OCI-LY7 (cell line): ENCODE measurements at regions not wholly inside any gene's neighbourhood (a gene's known extent, or its start where the extent isn't known, plus 50 kb on each side); places are given as distances from the start of the nearest gene placed in this dataset.

ENCODE experiments used
- BruUV-seq: library from RNA; stranded (reverse); fragments of 400-500 nt; replicated peaks from 2 replicates; lab custom pipeline; 2021; lab: Mats Ljungman, UMichigan
- CTCF ChIA-PET: fragments of 300-600 bp; sonication (Branson Sonifier 250); formaldehyde crosslinking; loops from one replicate; lab custom pipeline; 2022; ENCODE audit warnings: antibody characterized with exemption; ENCODE audit not compliant: unreplicated experiment; lab: Charles Lee
- POLR2A ChIA-PET: fragments of 300-600 bp; sonication (Branson Sonifier 250); formaldehyde crosslinking; loops from one replicate; lab custom pipeline; 2022; ENCODE audit warnings: antibody characterized with exemption; lab: Charles Lee
- DNase-seq: peaks from one replicate; pipeline ENCODE4 v3.0.0-alpha.2; 2015; ENCODE audit warnings: low spot score
- H2AFZ ChIP-seq: fragments of 200-600 bp; sonication (generic), shearing (Covaris generic); 2 replicates; pipeline ENCODE4 v1.6.1; 2014; ENCODE audit warnings: mild to moderate bottlenecking, antibody characterized with exemption, low read length, moderate library complexity
- H3K27ac ChIP-seq: fragments of 200-600 bp; sonication (generic); 2 replicates; pipeline ENCODE4 v1.5.1; 2014; ENCODE audit warnings: mixed run types, low read depth, mild to moderate bottlenecking, moderate library complexity, low read length, inconsistent platforms; ENCODE audit not compliant: poor library complexity, severe bottlenecking
- H3K36me3 ChIP-seq: fragments of 200-600 bp; sonication (generic); 2 replicates; pipeline ENCODE4 v1.6.1; 2014; ENCODE audit warnings: mild to moderate bottlenecking, antibody characterized with exemption, low read length, moderate library complexity, mixed read lengths; ENCODE audit not compliant: insufficient read depth
- H3K4me1 ChIP-seq: fragments of 200-600 bp; sonication (generic); 2 replicates; pipeline ENCODE4 v1.5.1; 2014; ENCODE audit warnings: mild to moderate bottlenecking, low read length; ENCODE audit not compliant: insufficient read depth, poor library complexity, severe bottlenecking
- H3K4me2 ChIP-seq: fragments of 200-600 bp; sonication (generic); 2 replicates; pipeline ENCODE4 v1.6.1; 2014; ENCODE audit warnings: mild to moderate bottlenecking, low read length
- H3K4me3 ChIP-seq: fragments of 200-600 bp; sonication (generic); 2 replicates; pipeline ENCODE4 v1.5.1; 2014; ENCODE audit warnings: mild to moderate bottlenecking, low read depth, low read length; ENCODE audit not compliant: poor library complexity, severe bottlenecking
- H3K79me2 ChIP-seq: fragments of 200-600 bp; sonication (generic); 2 replicates; pipeline ENCODE4 v1.6.1; 2016; ENCODE audit warnings: low read depth, mild to moderate bottlenecking, low read length, moderate library complexity, mixed read lengths; ENCODE audit not compliant: insufficient read depth
- H3K9me2 ChIP-seq: fragments of 200-600 bp; sonication (generic); 2 replicates; pipeline ENCODE4 v1.6.1; 2016; ENCODE audit warnings: mild to moderate bottlenecking, low read length, mixed read lengths; ENCODE audit not compliant: insufficient read depth
- H3K9me3 ChIP-seq: fragments of 200-600 bp; sonication (generic); 2 replicates; pipeline ENCODE4 v1.6.1; 2014; ENCODE audit warnings: mild to moderate bottlenecking, mixed run types, low read length, mixed read lengths
- H4K20me1 ChIP-seq: fragments of 200-600 bp; sonication (generic); 2 replicates; pipeline ENCODE4 v1.6.1; 2014; ENCODE audit warnings: mild to moderate bottlenecking, antibody characterized with exemption, low read length, moderate library complexity, mixed read lengths; ENCODE audit not compliant: insufficient read depth
- EZH2phosphoT487 ChIP-seq: fragments of 200-600 bp; sonication (generic); IDR thresholded peaks from 2 replicates; pipeline ENCODE4 v1.6.1; 2018; ENCODE audit warnings: low read depth, borderline replicate concordance, mild to moderate bottlenecking, mixed run types, antibody characterized with exemption, low read length, moderate library complexity, mixed read lengths
- intact Hi-C: fragments of 100-400 bp; cut with micrococcal nuclease; formaldehyde crosslinking; loops from one replicate; pipeline ENCODE4 v1.10.0; 2022; ENCODE audit not compliant: unreplicated experiment
- TF ChIP-seq, protein P1 (sequence below): fragments of 200-600 bp; sonication (generic); conservative IDR thresholded peaks from 2 replicates; pipeline ENCODE4 v1.5.1; 2014; ENCODE audit warnings: mild to moderate bottlenecking, antibody characterized with exemption, low read length, moderate library complexity, mixed read lengths

DNA sequence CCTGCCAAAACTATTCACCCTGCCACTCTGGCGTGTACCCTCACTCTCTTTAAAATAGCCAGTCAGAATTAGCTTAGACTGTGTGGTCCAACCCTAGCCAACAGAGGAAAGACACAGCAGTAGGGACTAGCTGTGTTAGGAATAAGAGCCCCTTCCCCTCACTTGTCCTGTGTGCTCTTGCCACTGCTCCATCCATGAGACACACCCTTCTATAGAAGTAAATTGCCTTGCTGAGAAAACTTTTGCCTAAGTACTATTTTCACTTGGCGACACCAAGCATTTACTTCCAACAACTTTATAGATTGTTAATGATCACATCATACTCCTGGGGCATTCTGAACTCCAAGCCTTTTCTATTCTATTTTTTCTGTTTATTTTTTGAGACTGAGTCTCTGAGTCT lies 170.2 kb upstream of the TRIM24 start:
- H4K20me1 ChIP-seq: no peaks in the 10 kb centered on the region
- intact Hi-C loops: no loop called here
- no peak overlapping the region for H3K4me3 ChIP-seq
- H3K79me2 ChIP-seq: no peaks in the 10 kb centered on the region
- H3K9me2 ChIP-seq: no peaks in the 10 kb centered on the region
- no TSS peak for BruUV-seq
- no peak overlapping the region for H3K27ac ChIP-seq
- no peaks in the 10 kb centered on the region for H3K4me1 ChIP-seq
- ChIA-PET POLR2A (no interaction called here), CTCF (no interaction called here)
- DNase-seq: no peak
- TF ChIP-seq, protein P1, sequence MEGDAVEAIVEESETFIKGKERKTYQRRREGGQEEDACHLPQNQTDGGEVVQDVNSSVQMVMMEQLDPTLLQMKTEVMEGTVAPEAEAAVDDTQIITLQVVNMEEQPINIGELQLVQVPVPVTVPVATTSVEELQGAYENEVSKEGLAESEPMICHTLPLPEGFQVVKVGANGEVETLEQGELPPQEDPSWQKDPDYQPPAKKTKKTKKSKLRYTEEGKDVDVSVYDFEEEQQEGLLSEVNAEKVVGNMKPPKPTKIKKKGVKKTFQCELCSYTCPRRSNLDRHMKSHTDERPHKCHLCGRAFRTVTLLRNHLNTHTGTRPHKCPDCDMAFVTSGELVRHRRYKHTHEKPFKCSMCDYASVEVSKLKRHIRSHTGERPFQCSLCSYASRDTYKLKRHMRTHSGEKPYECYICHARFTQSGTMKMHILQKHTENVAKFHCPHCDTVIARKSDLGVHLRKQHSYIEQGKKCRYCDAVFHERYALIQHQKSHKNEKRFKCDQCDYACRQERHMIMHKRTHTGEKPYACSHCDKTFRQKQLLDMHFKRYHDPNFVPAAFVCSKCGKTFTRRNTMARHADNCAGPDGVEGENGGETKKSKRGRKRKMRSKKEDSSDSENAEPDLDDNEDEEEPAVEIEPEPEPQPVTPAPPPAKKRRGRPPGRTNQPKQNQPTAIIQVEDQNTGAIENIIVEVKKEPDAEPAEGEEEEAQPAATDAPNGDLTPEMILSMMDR: no peak
- no peak for TF ChIP-seq EZH2phosphoT487
- H3K9me3 ChIP-seq: no peaks in the 10 kb centered on the region
- no peak overlapping the region for H2AFZ ChIP-seq
- no peak overlapping the region for H3K4me2 ChIP-seq
- H3K36me3 ChIP-seq: no peaks in the 10 kb centered on the region

- TF ChIP-seq, protein P1: no peak
- TF ChIP-seq EZH2phosphoT487: no peak
- Histone ChIP-seq H4K20me1 (no peaks in the 10 kb centered on the region), H3K4me1 (no peaks in the 10 kb centered on the region), H2AFZ (no peak overlapping the region), H3K4me2 (no peak overlapping the region), H3K36me3 (no peaks in the 10 kb centered on the region), H3K79me2 (no peaks in the 10 kb centered on the region), H3K9me2 (no peaks in the 10 kb centered on the region), H3K4me3 (no peak overlapping the region), H3K9me3 (no peaks in the 10 kb centered on the region), H3K27ac (no peak overlapping the region)
- no peak for DNase-seq
- CTCF ChIA-PET: no interaction called here
- BruUV-seq: no TSS peak
- intact Hi-C loops: no loop called here
- POLR2A ChIA-PET: interaction anchor here (0.6 to 1.7 kb wide), 3 partner anchors 14 to 549 kb away, joined by 3 to 6 read pairs (median 4); no protein-coding TSS in a partner anchor
These were observed 167.1 kb upstream of the TRIM24 start for GRCh38 chr7:138292951-138293350.

GRCh38 chr7:138295049-138295637 lies 164.9 kb upstream of the TRIM24 start:
- CTCF ChIA-PET: no interaction called here
- no peaks in the 10 kb centered on the region for H3K9me3 ChIP-seq
- H3K9me2 ChIP-seq: no peaks in the 10 kb centered on the region
- BruUV-seq: no TSS peak
- no peak for TF ChIP-seq EZH2phosphoT487
- TF ChIP-seq, protein P1: no peak
- no peaks in the 10 kb centered on the region for H3K4me1 ChIP-seq
- DNase-seq: no peak
- intact Hi-C loops: no loop called here
- H3K36me3 ChIP-seq: no peaks in the 10 kb centered on the region
- POLR2A ChIA-PET: no interaction called here
- no peak overlapping the region for H2AFZ ChIP-seq
- H3K79me2 ChIP-seq: no peaks in the 10 kb centered on the region
- no peaks in the 10 kb centered on the region for H4K20me1 ChIP-seq
- no peak overlapping the region for H3K4me3 ChIP-seq
- H3K4me2 ChIP-seq: no peak overlapping the region
- H3K27ac ChIP-seq: no peak overlapping the region
